NCI-H2029 treated with DMSO at 0.1 percent for 48 hours (cell line): ENCODE measurements at regions not wholly inside any gene's neighbourhood (a gene's known extent, or its start where the extent isn't known, plus 50 kb on each side); places are given as distances from the start of the nearest gene placed in this dataset.
"Not testable (repeated sequence)": the region's sequence is repeated elsewhere in the genome, so short reads cannot be mapped to it uniquely, and the experiment has no call there.

Experiments used
- DNase-seq: peaks from one replicate; lab custom pipeline; 2025; lab: John Stamatoyannopoulos, UW

DNA sequence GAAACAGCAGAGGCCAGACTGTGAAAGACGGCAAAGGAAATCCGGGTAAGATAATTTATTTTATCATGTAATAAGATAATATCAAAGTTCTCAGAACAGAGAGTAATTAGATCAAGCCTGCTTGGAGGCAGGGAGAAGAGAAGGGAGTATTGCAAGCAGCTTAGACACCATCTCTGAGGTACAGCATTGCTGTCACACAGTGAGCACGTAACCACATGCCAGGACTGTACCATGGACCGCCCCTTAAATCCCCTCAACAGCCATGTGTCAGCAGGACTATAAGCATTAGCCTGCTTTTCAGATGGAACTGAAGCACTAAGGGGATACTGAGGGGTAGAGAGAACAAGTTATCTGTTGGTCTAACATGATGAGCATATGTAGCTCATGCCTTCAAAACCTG is 141.5 kb downstream of the C6orf118 start:
- DNase-seq = no peak

DNA sequence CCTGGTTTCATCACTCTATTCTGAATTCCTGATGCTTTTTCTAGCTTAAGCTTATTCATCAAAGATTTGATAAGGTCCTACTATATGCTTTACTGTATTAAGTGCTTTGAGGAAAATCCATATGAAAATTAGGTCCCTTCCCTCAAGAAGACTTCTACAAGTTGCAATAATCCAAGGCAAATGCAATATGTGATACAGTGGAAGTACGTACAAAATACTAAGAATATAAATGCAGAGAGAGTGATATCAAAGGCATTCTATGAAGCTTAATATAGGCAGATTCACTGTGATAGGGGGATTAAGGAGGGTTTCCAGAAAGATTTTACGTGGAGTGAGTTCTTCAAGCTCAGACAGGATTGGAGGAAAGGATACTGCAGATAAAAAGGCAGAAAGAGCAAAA is 142.1 kb downstream of the C6orf118 start:
- no peak for DNase-seq

DNA sequence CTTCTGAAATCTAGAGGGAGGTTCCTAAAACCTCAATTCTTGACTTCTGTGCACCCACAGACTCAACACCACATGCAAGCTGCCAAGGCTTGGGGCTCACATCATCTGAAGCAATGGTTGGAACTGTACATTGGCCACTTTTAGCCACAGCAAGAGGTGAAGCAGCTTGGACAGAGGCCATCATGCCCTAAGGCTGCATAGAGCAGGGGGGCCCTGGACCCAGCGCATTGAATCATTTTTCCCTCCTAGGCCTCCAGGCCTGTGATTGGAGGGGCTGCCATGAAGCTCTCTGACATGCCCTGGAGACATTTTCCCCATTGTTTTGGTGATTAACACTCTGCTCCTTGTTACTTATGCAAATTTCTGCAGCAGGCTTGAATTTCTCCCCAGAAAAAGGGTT is 145.9 kb downstream of the C6orf118 start:
- DNase-seq = no peak

DNA sequence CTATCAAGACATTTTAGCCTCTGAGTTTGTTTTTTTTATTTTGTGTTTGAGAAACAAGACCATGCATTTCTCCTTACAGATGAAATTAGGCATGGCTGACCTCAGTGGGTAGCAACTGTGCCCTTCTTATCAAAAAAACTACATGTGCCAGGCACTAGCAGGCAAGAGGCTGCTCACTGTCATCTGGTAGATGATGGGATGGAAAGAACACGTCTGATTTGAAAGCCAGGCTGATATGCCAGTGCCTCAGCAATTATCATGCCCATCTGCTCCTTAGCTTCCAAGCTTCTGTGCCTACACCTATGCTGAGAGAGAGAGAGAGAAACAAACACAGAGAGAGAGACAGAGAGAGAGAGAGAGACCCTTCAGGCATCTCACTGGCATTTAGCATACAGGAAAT is 149.9 kb downstream of the C6orf118 start:
- DNase-seq = no peak

DNA sequence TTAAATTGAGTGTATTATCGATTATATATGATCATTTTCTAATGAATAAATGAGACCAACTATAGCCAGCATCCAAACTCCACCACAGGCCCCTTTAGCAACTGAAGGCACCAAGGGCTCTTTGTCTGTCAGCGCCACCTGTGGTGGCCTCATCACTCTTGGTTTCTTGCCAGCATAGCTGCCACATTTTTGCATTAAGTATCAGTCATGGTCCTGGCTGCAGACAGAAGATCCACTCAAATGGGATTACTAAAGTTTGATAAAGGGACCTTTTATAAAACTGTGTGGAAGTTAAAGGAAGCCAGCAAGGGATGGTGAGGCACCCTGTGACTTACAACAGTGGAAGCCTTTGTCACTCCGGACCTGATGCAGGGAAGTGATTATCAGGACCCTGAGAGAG is 162.9 kb downstream of the C6orf118 start:
- no peak for DNase-seq

DNA sequence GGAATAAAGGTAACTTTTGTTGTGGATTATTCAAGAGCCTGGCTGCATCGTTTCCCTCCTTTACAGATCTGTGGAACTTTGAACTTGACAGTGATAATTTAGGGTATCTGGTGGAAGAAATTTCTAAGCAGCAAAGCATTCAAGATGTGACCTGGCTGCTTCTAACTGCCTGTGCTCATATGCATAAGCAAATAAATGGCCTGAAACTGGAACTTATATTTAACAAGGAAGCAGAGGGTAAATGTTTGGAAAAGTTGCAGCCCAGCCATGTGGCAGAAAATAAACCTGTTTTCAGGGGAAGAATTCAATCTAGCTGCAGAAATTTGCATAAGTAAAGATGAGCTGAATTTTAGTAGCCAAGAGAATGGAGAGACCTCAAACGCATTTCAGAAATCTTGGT is 173.5 kb downstream of the C6orf118 start:
- DNase-seq = no peak

DNA sequence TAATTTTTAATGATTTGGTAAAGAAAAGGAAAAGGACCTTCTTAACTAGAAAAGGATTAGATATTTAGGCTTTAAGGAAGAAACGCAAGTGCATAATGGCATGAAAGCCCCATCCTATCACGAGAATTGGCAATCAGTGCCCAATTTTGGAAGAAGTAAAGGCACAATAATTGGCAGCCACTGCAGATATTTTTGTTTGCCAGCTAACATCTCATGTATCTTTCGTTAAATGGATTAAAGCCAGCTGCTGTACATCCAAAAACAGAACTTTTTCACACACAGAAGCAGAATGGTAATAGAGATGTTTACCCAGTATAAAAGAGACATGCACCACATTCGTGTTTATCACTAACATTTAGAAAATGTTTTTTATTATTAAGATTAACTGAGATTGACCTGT is 180.3 kb downstream of the C6orf118 start:
- DNase-seq = no peak

DNA sequence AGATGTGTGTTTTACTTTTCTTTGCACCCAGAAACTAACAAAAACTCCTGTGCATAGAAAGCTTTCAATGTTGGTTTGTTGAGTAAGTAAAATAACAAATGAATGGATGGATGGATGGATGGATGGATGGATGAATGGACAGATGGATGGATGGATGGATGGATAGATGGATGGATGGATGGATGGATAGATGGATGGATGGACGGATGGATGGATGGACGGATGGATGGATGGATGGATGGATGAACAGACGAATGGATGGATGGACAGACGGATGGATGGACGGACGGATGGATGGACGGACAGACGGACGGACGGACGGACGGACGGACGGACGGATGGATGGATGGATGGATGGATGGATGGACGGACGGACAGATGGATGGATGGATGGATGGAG is 181.7 kb downstream of the C6orf118 start:
- DNase-seq = not testable (repeated sequence)

DNA sequence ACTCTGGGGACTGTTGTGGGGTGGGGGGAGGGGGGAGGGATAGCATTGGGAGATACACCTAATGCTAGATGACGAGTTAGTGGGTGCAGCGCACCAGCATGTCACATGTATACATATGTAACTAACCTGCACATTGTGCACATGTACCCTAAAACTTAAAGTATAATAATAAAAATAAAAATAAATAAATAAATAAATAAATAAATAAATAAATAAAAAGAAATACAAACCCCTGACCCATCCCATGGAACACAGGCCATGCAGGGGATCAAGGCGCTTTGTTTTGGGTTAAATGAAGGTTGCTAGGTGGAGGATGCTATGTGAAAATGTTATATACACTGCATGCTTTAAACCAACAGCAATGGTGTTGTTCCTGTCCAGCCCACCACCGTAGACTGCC is 184.7 kb downstream of the C6orf118 start:
- DNase-seq = not testable (repeated sequence)

DNA sequence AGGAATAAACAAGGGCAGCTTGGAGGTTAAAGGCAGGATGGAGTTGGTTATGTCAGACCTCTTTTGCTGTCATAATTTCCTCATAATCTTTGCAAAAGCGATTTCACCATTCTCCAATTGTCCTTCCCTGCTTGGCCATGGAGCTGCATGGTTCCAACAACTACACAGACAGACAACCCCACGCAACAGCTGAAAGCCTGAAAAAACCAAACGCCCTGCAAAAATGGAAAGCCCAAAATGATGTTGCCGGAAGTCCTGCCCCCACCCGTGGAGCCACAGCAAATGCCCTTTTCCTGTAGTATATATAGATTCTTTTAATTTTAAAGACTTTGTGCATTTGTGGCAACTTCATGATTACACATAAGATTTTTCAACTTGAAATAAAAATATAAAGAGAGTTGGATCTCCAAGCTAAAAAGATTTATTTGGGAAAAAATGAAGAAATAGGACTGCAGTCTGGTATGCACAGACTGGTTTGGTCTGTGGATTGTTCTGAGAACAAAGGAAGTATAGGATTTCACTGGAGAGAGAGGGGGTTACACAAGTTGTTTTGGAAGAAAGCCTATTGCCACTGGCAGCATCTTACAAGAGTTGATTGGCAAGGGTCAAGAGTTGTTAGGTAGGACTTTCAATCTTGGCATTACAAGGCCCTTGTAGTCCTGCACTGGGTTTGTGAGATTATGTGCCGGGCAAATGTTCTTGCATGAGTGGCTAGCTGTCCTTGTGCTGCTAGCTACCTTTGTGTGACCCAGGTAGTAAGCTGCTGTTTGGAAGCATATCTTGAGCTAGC is 190.0 kb downstream of the C6orf118 start:
- no peak for DNase-seq

DNA sequence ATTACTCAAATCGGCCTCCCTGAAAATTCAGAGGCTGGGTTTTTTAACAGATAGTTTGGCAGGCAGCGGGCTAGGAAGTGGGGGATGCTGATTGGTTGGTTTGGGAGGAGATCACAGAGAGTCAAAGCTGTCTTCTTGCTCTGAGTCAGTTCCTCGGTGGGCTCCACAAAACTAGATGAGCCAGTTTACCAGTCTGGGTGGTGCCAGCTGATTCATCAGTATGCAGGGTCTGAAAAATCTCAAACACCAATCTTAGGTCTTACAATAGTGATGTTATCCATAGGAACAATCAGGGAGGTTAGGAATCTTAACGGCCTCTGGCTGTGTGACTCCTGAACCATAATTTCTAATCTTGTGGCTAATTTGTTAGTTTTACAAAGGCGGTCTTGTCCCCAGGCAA is 190.7 kb downstream of the C6orf118 start:
- DNase-seq = no peak

DNA sequence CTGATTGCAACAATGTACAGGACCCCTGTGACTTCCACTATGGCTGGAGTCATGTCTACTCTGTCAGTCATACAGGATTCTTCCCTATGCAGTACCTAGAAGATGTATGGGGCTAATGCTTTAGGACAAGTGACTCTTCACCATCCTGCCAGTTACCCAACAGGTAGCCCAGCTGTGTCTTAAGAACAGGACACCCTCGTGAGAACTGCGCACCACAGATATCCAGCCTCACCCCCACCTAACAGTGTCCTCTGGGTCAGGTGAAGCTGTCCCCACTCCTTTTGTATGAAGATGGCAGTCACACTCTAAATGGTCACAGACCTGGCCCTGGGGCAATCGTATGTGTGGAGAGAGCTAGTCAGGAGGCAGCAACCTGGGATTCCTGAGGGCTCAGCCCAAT is 191.6 kb downstream of the C6orf118 start:
- DNase-seq = no peak

DNA sequence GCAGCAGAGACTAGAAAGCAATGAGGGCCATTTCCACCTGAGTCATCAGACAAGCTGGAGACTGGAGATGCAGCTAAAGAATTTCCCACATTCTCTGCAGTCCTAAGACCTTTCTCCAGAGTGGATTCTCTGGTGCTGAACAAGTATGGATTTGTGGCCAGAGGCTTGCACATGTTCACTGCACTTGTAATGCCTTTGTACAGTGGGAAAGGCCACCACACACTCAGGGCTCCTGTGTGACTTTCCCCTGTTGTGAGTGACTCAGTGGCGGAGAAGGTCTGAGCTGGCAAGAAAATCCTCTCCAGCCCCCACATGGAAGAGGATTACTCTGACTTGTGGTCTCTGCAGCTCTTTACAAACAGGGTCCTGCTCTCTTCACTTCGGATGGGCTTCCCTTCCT is 192.3 kb downstream of the C6orf118 start:
- no peak for DNase-seq

DNA sequence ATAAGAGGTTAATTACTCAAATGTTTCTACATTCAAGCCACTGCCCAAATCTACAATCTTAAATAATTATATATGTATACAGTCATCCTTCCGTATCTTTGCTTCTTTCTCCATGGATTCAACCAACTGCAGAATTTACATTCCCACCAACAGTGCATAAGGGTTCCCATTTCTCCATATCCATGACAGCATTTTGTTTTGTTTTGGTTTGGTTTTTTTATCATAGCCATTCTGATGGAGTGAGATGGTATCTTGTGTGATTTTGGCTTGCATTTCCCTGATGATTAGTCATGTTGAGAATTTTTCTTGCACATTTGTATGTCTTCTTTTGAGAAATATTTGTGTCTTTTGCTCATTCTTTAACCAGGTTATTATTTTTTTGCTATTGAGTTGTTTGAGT is 198.5 kb downstream of the C6orf118 start:
- no peak for DNase-seq

DNA sequence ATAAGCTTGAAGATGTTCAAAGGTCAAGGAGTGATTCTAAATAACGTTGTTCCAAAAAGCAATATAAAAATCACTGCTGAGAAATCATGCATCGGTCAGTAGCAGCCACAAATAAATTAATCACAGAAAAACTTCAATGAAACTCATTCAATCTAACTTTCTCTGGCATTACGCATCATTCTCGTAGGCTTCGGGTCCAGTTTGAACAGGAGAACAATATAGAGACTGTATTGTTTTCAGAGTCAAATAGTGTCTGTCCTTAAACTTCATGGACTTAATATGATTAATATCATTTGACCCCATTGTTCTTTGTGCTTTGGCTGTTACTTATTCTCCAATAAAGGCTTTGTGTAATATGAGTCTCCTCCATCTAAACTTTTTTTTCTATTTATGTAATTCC is 200.4 kb downstream of the C6orf118 start:
- no peak for DNase-seq

DNA sequence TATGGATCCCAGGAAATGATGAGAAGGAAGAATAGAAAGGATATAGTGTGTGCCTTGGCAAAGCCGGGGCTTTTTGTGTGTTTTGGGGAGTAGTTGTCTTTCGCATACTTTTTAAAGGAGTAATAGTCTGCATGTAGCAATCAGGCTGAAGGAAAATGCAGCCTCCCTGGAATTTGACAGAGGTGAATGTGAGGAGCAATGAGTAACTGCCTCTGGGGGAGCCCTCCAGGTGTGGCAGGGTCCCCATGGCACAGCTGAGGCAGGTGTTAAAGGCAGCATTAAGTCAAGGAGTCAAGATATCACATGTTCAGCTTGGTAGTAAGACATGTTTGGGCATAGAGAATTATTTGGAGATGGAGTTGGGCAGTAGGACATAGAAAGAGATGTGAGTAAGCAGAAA is 203.1 kb downstream of the C6orf118 start:
- DNase-seq = no peak

DNA sequence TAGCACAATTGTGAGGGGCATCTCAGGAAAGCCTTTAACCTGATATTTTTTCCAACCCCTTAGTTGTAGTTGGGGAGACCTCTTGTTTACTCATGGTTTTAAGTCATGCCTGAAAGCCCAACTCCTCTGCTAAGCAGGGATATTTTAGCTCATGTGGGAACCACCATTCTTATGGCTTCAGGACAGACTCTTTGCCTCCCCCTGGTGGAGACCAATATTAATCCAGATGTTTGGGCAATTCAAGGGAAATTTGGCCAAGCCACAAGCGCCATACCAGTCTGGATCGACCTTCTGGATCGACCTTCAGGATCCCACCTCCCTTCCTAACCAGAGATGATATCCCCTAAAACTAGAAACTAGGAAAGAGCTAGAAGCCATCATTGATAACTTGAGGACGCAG is 211.2 kb downstream of the C6orf118 start:
- DNase-seq = no peak

DNA sequence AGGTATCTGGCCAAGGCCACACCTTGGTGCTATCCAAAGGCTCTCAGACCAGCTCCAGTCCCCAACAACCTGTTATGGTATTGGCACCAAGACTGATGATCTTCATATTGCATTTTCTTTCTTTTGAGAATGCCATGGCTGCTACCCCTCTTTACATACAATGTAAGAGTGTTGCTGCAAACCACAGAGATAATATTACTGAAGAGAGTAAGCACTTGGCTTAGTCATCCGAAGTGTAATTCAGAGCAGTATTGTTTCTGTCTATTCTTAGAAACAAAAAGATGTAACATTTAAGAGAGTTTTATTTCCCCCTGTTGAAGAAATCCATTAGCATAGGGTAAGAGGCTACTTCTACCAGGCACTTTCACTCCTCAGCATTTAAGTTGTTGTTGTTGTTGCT is 212.5 kb downstream of the C6orf118 start:
- no peak for DNase-seq

DNA sequence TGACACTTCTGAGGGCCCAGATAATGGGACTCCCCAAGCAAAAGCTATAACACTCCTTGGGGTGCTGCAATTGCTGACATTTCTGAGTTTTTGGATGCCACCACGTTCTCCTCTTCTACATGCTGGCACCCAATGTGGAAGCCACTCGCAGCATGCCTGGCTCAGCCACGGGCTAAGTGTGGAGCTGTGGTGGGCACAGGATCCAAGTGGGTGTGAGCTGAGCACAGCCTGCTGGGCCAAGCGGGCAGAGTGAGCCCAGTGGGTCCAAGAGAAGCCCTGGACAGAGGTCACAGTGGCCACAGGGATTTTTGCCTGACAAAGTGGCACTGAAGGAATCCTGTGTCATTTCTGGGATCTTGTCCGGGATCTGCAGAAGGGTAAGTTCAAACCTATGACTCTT is 213.2 kb downstream of the C6orf118 start:
- DNase-seq = no peak

DNA sequence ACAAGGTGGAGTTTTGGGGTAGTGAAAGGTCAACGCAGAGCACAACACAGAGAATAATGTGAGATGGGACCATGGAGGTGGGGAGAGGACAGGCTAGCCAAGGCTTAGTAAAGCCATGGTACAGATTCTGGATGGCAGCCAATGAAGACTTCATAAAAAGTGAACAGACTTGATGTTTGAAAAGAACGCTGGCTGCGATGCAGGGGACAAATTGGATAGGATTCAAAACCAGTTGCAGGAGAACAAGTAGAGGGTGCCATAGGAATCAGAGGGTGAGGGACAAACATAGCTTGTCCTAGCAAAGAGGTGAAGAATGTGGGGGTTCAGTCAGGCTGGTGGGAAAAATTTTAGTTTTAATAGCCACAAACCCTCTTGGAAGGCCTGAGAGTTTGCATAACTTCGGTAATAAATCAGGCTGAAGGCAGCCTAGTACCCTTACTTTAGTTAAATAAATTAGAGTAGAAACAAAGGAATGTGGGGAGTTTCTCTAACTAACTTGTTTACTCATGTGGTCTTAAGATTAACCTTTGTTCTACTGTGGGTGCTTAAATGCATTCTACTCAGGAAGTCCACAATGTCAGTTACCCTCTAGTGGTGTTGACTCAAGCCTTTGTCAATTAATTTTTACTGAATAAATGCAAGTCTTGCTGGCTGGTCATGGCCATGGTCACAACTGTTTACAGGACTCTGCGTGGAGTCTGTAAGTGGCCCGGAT is 216.4 kb downstream of the C6orf118 start:
- DNase-seq = no peak

DNA sequence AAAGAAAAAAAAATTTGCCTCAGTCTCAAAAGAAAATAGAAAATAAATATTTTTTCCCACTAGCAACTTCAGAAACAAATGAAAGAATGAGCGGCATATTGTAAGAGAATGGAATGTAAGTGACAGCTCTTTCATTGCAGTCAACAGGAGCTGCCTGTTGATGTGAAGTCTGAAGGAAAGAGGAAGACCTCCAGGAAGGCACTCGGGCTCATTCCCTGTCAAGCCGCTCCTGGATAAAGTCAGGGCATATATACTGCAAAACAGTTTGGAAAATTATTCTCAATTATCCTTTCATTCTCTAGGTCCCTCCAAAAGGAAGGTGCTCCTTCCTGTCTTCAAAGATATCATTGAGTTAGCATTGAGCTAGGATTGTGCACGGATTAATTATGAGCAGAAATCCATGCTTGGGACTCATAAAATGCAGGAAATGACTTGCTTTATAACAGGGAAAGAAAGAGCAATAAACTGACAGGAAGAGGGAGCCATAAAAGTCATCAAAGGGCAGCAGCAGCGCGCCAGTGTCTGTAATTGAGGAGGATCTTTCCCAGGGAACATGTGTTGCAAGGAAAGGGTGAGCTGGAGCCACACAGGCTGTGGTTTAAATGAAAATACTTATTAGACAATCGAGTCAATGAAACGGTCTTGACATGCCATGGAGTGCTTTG is 218.2 kb downstream of the C6orf118 start:
- DNase-seq = no peak

DNA sequence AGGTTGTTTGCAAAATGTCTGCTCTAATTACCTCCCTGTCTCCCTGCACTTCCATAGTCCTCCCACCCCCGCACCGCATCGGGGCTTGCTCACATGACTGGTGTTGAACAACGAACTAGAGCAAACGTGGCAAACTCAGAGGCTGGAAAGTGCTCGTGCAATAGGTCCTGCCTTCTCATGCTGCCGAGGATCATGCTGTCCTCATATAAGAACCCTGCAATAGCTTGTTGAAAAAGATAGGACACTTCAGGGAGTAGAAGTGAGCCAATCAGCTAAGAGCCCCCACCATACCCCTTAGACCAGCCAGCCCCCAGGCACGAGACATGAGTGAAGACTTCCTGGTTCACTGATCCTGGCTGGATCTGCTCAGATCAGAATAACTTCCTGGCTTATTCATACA is 219.2 kb downstream of the C6orf118 start:
- no peak for DNase-seq

DNA sequence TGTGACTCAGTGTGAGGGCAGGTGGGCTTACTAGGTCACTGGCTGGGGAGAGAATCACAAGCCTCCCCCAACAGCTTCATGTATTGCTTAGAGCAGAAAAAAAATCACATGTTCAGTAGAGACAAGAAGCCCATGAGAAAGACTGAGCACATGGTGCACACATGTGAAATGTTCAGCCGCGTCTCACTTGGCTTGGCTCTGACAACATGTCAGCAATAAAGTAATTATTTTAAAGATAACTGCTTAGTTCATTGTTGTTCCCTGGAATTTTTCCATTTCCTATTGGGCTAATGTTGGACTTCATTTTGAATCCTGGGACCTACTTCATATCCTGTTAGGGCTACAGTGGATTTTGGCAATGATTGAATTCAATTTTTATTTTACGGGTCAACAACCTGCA is 222.6 kb downstream of the C6orf118 start:
- DNase-seq = no peak
